GM21515 (cell line): ENCODE measurements at regions not wholly inside any gene's neighbourhood (a gene's known extent, or its start where the extent isn't known, plus 50 kb on each side); places are given as distances from the start of the nearest gene placed in this dataset.

Experiments
- ATAC-seq: cut with Tn5 transposase; IDR thresholded peaks from one replicate; pipeline ENCODE4 v1.9.1; 2021; ENCODE audit not compliant: unreplicated experiment

DNA sequence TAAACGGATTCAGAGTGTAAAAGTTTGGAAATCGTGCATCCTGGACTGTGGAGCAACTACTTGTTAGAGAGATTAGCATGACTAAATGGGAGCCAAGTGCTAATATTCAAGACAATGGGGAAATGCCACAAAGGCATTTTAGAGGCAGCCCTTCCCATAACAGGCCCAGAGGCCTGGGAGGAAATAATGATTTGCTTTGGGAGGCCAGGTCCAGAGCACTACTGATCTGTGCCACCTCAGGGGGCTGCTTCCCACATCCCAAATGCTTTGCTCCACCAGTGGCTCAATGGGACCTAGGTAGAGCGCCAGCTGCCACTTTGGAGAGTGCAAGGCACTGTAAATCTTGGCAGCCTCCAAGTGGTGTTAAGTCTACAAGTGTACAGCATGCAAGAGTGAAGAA lies 91.9 kb upstream of the HSF2 start:
- ATAC-seq: no peak

- ATAC-seq: no peak
Observed at GRCh38 chr6:122308074-122308473, 91.4 kb upstream of the HSF2 start.

- no peak for ATAC-seq
Observed at GRCh38 chr6:122315842-122316241, 83.6 kb upstream of the HSF2 start.

GRCh38 chr6:122322824-122323223 lies 76.6 kb upstream of the HSF2 start:
- ATAC-seq: no peak

- no peak for ATAC-seq
Observed at GRCh38 chr6:122323361-122323760, 76.1 kb upstream of the HSF2 start.

GRCh38 chr6:122330315-122330714 lies 69.1 kb upstream of the HSF2 start:
- ATAC-seq: no peak

DNA sequence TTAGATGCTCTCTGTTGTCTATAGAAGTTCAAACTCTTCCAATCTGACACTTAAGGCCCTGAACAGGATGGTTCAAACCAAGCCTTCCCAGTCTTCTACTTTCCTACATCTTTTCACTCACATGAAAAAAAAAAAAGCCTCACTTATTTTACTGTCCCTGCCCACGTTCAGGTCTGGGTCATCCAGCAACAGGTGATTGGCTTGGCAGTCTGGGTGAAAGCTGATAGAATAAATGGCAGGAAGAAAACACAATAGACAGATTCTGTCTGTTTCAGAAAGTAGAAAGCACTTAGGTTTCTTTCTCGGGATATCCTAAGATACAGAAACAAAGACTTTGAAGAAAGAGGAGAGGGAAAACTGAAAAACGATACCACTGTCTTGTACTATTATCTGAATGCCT lies 61.8 kb upstream of the HSF2 start:
- ATAC-seq: no peak

- no peak for ATAC-seq
Observed at GRCh38 chr6:122339661-122340060, 59.8 kb upstream of the HSF2 start.

DNA sequence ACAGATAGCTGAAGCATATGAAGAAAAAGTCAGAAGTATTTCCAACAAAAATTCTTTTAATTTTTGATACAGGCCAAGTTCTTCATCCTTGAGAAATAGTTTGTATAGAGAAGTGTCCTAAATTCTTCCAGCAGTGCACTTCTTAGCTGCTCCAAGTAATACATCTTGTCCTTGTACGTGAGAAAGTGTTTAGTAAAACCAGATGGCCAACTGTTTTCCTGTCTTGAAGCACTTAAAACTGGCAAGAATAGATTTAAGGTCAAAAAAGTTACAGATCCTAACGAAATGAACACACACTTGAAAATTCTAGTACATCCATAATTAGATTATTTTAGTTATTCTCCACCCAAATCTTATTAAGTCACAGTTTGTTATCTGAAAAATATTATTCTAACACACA lies 52.2 kb upstream of the HSF2 start:
- no peak for ATAC-seq

- no peak for ATAC-seq
Observed at GRCh38 chr6:122347751-122348150, 51.7 kb upstream of the HSF2 start.
